ENCODE measurements at regions not wholly inside any gene's neighbourhood (a gene's known extent, or its start where the extent isn't known, plus 50 kb on each side); places are given as distances from the start of the nearest gene placed in this dataset.

GRCh38 chr14:36245223-36245622 is 68.7 kb upstream of the PTCSC3 start:
- DNase-seq (ENCODE audit: low read depth), result no peak

DNA sequence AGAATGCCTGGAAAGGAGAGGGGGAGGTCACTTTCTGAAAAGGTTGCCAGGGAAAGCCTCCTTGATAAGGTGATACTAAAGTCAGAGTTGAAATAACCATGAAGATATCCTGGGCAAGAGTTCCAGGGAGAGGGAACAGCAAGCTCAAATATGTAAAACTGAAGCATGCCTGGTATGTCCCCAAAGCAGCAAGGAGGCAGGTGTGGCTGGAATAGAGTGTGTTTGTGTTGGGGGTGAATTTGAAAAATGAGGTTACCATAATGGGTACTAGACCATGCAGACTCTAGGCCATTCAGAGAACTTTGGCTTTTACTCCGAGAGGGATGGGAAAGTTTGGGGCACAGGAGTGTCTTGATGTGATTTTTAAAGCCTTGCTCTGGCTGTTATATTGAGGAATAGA is 66.7 kb upstream of the PTCSC3 start:
- no peak for DNase-seq (ENCODE audit: low read depth)

- no peak for DNase-seq (ENCODE audit: low read depth)
These were observed 64.7 kb upstream of the PTCSC3 start for GRCh38 chr14:36241183-36241582.

GRCh38 chr14:36238666-36239363 is 62.3 kb upstream of the PTCSC3 start:
- DNase-seq (ENCODE audit: low read depth), result peak; percentile 86

GRCh38 chr14:36233217-36233616 is 56.7 kb upstream of the PTCSC3 start:
- no peak for DNase-seq (ENCODE audit: low read depth)

- peak; percentile 4 for DNase-seq (ENCODE audit: low read depth)
These were observed 52.7 kb upstream of the PTCSC3 start for GRCh38 chr14:36229262-36229661.

- DNase-seq (ENCODE audit: low read depth), result peak; percentile 64
These were observed 51.3 kb upstream of the PTCSC3 start for GRCh38 chr14:36227802-36228201.

DNA sequence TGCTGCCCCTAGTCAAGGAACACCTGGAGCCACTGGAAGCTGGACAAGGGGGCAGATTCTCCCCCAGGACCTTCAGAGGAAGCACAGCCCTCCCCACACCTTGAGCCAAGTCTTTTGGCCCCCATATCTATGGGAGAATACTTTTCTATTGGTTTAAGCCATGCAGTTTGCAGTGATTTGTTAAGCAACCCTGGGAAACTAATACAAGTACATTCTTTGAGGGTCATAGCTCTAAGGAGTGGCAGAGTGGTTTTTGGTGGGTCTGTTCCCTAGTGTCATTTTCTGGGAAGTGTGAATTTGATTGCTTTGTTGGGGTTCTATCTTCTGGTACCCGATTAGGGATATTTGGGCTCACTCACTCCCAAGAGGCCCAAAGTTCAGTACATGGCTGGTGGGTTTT is 50.8 kb upstream of the PTCSC3 start:
- no peak for DNase-seq (ENCODE audit: low read depth)

All from M059J (cell line).